HCT116 (cell line): ENCODE measurements at regions not wholly inside any gene's neighbourhood (a gene's known extent, or its start where the extent isn't known, plus 50 kb on each side); places are given as distances from the start of the nearest gene placed in this dataset.

Experiments used
- ATAC-seq: fragments of 200-7000 bp; cut with Tn5 transposase; 2 replicates; pipeline ENCODE4 v1.9.1; 2020; ENCODE audit warnings: mild to moderate bottlenecking, moderate library complexity
- BruUV-seq: library from RNA; stranded (reverse); fragments of 400-500 nt; replicated peaks from 2 replicates; lab custom pipeline; 2021; lab: Mats Ljungman, UMichigan
- CTCF ChIA-PET: fragments of 300-600 bp; sonication (Branson Sonifier 250); formaldehyde crosslinking; loops from one replicate; lab custom pipeline; 2021; ENCODE audit warnings: antibody characterized with exemption; lab: Charles Lee
- POLR2A ChIA-PET: fragments of 300-600, 350-600 bp; sonication (Branson Sonifier 250); formaldehyde crosslinking; loops from one replicate; lab custom pipeline; 2021; ENCODE audit warnings: antibody characterized with exemption; lab: Charles Lee
- RAD21 ChIA-PET, 2 experiments: fragments of 300-600 bp; sonication (Branson Sonifier 250); formaldehyde crosslinking; loops; one replicate each; lab custom pipeline; 2023; ENCODE audit warnings: low total read pairs in 2 of 2; ENCODE audit not compliant: uncharacterized antibody in 2 of 2, unreplicated experiment in 2 of 2, low non-redundant PET in 1 of 2; lab: Charles Lee
- DNase-seq: peaks from one replicate; pipeline ENCODE4 v3.0.0-alpha.2; 2010; ENCODE audit warnings: low read depth, low spot score
- H2AFZ ChIP-seq: fragments of 200-600 bp; shearing (Covaris generic), sonication (generic); 2 replicates; pipeline ENCODE4 v1.6.1; 2017; ENCODE audit warnings: low read depth, mixed run types, mixed read lengths, antibody characterized with exemption, low read length; ENCODE audit not compliant: poor library complexity, severe bottlenecking
- H3K27ac ChIP-seq: 2 replicates; pipeline ENCODE4 v1.5.1; 2012; ENCODE audit warnings: low read depth, low read length
- H3K27me3 ChIP-seq: fragments of 200-600 bp; sonication (generic); 2 replicates; pipeline ENCODE4 v1.6.1; 2016; ENCODE audit warnings: mixed run types, low read length, mixed read lengths; ENCODE audit not compliant: insufficient read depth
- H3K36me3 ChIP-seq, 2 experiments: fragments of 200-500 bp in 1 of 2; fragments of 200-600 bp in 1 of 2; sonication (Bioruptor generic) in 1 of 2; sonication (generic) in 1 of 2; 2 replicates each; pipeline versions ENCODE4 v1.5.1 to v1.6.1; 2014 to 2016; ENCODE audit warnings: low read length in 2 of 2, inconsistent platforms in 1 of 2, mixed read lengths in 1 of 2, mixed run types in 1 of 2; ENCODE audit not compliant: insufficient read depth in 2 of 2, control insufficient read depth in 1 of 2
- H3K4me1 ChIP-seq, 2 experiments: fragments of 200-600 bp in 1 of 2; sonication (generic) in 1 of 2; 2 replicates each; pipeline versions ENCODE4 v1.5.1 to v1.6.1; 2012 to 2017; ENCODE audit warnings: low read length in 2 of 2, inconsistent platforms in 1 of 2, mild to moderate bottlenecking in 1 of 2, mixed read lengths in 1 of 2, mixed run types in 1 of 2, moderate library complexity in 1 of 2; ENCODE audit not compliant: insufficient read depth in 2 of 2, control insufficient read depth in 1 of 2
- H3K4me2 ChIP-seq: fragments of 200-600 bp; sonication (generic); 2 replicates; pipeline ENCODE4 v1.6.1; 2017; ENCODE audit warnings: mixed run types, low read length, mixed read lengths
- H3K4me3 ChIP-seq, 2 experiments: fragments of 200-600 bp in 1 of 2; sonication (generic) in 1 of 2; replicated peaks in 1 of 2; 2 replicates each; pipeline ENCODE4 v1.5.1; 2011 to 2016; ENCODE audit warnings: low read length in 2 of 2, control low read depth in 1 of 2, low read depth in 1 of 2, mild to moderate bottlenecking in 1 of 2, mixed read lengths in 1 of 2, mixed run types in 1 of 2
- H3K79me2 ChIP-seq: fragments of 200-600 bp; sonication (generic); 2 replicates; pipeline ENCODE4 v1.6.1; 2017; ENCODE audit warnings: mild to moderate bottlenecking, mixed run types, low read length, moderate library complexity, mixed read lengths; ENCODE audit not compliant: insufficient read depth
- H3K9ac ChIP-seq: fragments of 200-600 bp; sonication (generic); 2 replicates; pipeline ENCODE4 v1.6.1; 2016; ENCODE audit warnings: low read length, mixed read lengths
- H3K9me2 ChIP-seq: fragments of 200-600 bp; sonication (generic), shearing (Covaris generic); 2 replicates; pipeline ENCODE4 v1.6.1; 2017; ENCODE audit warnings: mixed run types, mild to moderate bottlenecking, moderate library complexity; ENCODE audit not compliant: insufficient read depth
- H3K9me3 ChIP-seq, 2 experiments: fragments of 200-500 bp in 1 of 2; fragments of 200-600 bp in 1 of 2; sonication (Bioruptor generic) in 1 of 2; sonication (generic) in 1 of 2; 2 replicates each; pipeline ENCODE4 v1.6.1; 2014 to 2017; ENCODE audit warnings: low read length in 2 of 2, mixed read lengths in 2 of 2, inconsistent platforms in 1 of 2, low read depth in 1 of 2, mild to moderate bottlenecking in 1 of 2, mixed run types in 1 of 2, moderate library complexity in 1 of 2; ENCODE audit not compliant: control insufficient read depth in 1 of 2, insufficient read depth in 1 of 2
- H4K20me1 ChIP-seq: fragments of 200-600 bp; sonication (generic), shearing (Covaris generic); 2 replicates; pipeline ENCODE4 v1.6.1; 2017; ENCODE audit warnings: mixed run types, mild to moderate bottlenecking, moderate library complexity; ENCODE audit not compliant: insufficient read depth
- EGR1 ChIP-seq: IDR thresholded peaks from 2 replicates; pipeline ENCODE4 v1.6.1; 2012; ENCODE audit warnings: low read depth
- EZH2phosphoT487 ChIP-seq: fragments of 200-600 bp; IDR thresholded peaks from 2 replicates; pipeline ENCODE4 v1.6.1; 2018; ENCODE audit warnings: antibody characterized with exemption, borderline replicate concordance
- FOSL1 ChIP-seq: IDR thresholded peaks from 2 replicates; pipeline ENCODE4 v1.6.1; 2012; ENCODE audit warnings: low read depth
- JUND ChIP-seq: IDR thresholded peaks from 2 replicates; pipeline ENCODE4 v1.6.1; 2012
- POLR2A ChIP-seq: IDR thresholded peaks from 2 replicates; pipeline ENCODE4 v1.7.0; 2011; ENCODE audit warnings: borderline replicate concordance; ENCODE audit not compliant: insufficient read depth, insufficient read length; ENCODE audit errors: extremely low read depth
- RAD21 ChIP-seq: IDR thresholded peaks from 2 replicates; pipeline ENCODE4 v1.6.1; 2012; ENCODE audit warnings: low read depth, mild to moderate bottlenecking
- SRF ChIP-seq: IDR thresholded peaks from 2 replicates; pipeline ENCODE4 v1.6.1; 2012; ENCODE audit warnings: low read depth
- ZFX ChIP-seq: fragments of 450-650 bp; IDR thresholded peaks from 2 replicates; pipeline ENCODE4 v1.6.1; 2017
- ZNF274 ChIP-seq: fragments of 200-500 bp; sonication (Bioruptor generic); IDR thresholded peaks from 2 replicates; pipeline ENCODE4 v1.6.1; 2014; ENCODE audit warnings: mild to moderate bottlenecking, low read depth, low read length, inconsistent platforms
- intact Hi-C: fragments of 100-400 bp; cut with micrococcal nuclease; formaldehyde crosslinking; loops from 2 replicates; pipeline ENCODE4 v1.10.0; 2022
- TF ChIP-seq, protein P1 (sequence below), 3 experiments: fragments of 200-600 bp in 1 of 3; sonication (generic) in 1 of 3; IDR thresholded peaks in 2 of 3; conservative IDR thresholded peaks in 1 of 3; 2 replicates each; pipeline ENCODE4 v1.5.1; 2012 to 2017; ENCODE audit warnings: low read depth in 2 of 3, low read length in 2 of 3, antibody characterized with exemption in 1 of 3, borderline replicate concordance in 1 of 3, control low read depth in 1 of 3, mild to moderate bottlenecking in 1 of 3, mixed read lengths in 1 of 3, mixed run types in 1 of 3, moderate library complexity in 1 of 3; ENCODE audit not compliant: insufficient read depth in 1 of 3
- TF ChIP-seq, protein P2 (sequence below): IDR thresholded peaks from 2 replicates; pipeline ENCODE4 v1.6.1; 2012; ENCODE audit warnings: low read depth
- TF ChIP-seq, protein P3 (sequence below): IDR thresholded peaks from 2 replicates; pipeline ENCODE4 v1.6.1; 2012
- TF ChIP-seq, protein P4 (sequence below): IDR thresholded peaks from 2 replicates; pipeline ENCODE4 v1.6.1; 2011; ENCODE audit warnings: mild to moderate bottlenecking, low read length, moderate library complexity; ENCODE audit not compliant: insufficient replicate concordance; ENCODE audit errors: extremely low read depth
- TF ChIP-seq, protein P5 (sequence below): IDR thresholded peaks from 2 replicates; pipeline ENCODE4 v1.6.1; 2012

DNA sequence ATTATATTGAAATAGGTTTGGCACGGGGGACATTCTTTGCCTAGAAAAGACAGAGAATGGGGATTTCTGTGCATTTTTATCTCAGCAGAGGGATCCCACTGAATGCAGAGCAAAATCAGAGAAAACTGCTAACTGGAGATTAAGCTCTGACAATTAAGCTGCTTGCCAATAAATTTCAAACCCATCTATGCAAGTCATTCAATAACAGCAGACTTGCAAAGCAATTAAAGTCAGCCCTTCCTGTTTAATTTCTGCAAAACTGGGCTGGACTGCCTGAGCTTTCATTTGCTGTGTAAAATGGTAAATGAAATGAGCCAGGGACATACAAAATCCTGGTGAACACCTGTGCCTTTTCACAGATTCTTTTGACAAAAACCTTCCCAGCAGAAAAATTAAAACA is 1273.9 kb upstream of the CNTN5 start (continued):
- TF ChIP-seq, protein P1, sequence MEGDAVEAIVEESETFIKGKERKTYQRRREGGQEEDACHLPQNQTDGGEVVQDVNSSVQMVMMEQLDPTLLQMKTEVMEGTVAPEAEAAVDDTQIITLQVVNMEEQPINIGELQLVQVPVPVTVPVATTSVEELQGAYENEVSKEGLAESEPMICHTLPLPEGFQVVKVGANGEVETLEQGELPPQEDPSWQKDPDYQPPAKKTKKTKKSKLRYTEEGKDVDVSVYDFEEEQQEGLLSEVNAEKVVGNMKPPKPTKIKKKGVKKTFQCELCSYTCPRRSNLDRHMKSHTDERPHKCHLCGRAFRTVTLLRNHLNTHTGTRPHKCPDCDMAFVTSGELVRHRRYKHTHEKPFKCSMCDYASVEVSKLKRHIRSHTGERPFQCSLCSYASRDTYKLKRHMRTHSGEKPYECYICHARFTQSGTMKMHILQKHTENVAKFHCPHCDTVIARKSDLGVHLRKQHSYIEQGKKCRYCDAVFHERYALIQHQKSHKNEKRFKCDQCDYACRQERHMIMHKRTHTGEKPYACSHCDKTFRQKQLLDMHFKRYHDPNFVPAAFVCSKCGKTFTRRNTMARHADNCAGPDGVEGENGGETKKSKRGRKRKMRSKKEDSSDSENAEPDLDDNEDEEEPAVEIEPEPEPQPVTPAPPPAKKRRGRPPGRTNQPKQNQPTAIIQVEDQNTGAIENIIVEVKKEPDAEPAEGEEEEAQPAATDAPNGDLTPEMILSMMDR (IDR thresholded peaks at IDR 0.05 in 2 of 3, conservative IDR thresholded peaks at IDR 0.05 in 1 of 3; ENCODE audit: borderline replicate concordance in 1 of 3, insufficient read depth in 1 of 3, low read depth in 2 of 3, low read length in 2 of 3), result no peak
- TF ChIP-seq EGR1 (no peak), ZNF274 (no peak), POLR2A (no peak), SRF (no peak)
- TF ChIP-seq, protein P2, sequence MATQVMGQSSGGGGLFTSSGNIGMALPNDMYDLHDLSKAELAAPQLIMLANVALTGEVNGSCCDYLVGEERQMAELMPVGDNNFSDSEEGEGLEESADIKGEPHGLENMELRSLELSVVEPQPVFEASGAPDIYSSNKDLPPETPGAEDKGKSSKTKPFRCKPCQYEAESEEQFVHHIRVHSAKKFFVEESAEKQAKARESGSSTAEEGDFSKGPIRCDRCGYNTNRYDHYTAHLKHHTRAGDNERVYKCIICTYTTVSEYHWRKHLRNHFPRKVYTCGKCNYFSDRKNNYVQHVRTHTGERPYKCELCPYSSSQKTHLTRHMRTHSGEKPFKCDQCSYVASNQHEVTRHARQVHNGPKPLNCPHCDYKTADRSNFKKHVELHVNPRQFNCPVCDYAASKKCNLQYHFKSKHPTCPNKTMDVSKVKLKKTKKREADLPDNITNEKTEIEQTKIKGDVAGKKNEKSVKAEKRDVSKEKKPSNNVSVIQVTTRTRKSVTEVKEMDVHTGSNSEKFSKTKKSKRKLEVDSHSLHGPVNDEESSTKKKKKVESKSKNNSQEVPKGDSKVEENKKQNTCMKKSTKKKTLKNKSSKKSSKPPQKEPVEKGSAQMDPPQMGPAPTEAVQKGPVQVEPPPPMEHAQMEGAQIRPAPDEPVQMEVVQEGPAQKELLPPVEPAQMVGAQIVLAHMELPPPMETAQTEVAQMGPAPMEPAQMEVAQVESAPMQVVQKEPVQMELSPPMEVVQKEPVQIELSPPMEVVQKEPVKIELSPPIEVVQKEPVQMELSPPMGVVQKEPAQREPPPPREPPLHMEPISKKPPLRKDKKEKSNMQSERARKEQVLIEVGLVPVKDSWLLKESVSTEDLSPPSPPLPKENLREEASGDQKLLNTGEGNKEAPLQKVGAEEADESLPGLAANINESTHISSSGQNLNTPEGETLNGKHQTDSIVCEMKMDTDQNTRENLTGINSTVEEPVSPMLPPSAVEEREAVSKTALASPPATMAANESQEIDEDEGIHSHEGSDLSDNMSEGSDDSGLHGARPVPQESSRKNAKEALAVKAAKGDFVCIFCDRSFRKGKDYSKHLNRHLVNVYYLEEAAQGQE, result no peak

DNA sequence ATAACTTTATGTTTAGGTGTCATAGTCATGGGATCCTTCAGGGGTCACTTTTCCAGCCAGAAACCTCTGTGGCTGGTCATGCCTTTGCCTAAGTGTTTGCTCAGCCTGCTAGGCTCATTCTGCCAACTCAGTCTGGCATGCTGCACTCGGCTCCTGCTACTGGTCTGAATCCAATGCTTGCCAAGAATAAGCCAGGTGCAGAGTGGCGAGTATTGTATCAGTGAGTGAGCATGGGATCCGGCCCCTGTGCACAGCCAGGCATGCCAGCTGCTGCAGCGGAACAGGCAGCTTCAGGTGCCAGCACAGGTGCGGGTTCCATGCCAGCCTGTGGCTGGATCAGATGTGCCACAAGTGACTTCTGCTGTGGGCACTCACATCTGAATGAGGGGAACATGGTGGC is 1269.3 kb upstream of the CNTN5 start:
- no TSS peak for BruUV-seq
- Histone ChIP-seq H3K9ac (no peak overlapping the region), H4K20me1 (no peaks in the 10 kb centered on the region), H3K27ac (no peak overlapping the region), H3K27me3 (no peaks in the 10 kb centered on the region), H3K79me2 (no peaks in the 10 kb centered on the region), H2AFZ (no peak overlapping the region), H3K9me2 (no peaks in the 10 kb centered on the region), H3K4me3 (no peak overlapping the region), H3K4me2 (no peak overlapping the region), H3K4me1 (no peaks in the 10 kb centered on the region), H3K36me3 (no peaks in the 10 kb centered on the region), H3K9me3 (peaks cover 10 to 24% of the 10 kb centered on the region in 2 experiments; a peak in 2 of 4 replicates)
- intact Hi-C loops, result no loop called here
- ChIA-PET RAD21 (no interaction called here), CTCF (no interaction called here), POLR2A (no interaction called here)
- DNase-seq (no peak), ATAC-seq (no peak)
- TF ChIP-seq, protein P3, sequence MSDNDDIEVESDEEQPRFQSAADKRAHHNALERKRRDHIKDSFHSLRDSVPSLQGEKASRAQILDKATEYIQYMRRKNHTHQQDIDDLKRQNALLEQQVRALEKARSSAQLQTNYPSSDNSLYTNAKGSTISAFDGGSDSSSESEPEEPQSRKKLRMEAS, result no peak
- TF ChIP-seq RAD21 (no peak), JUND (no peak), FOSL1 (no peak), EZH2phosphoT487 (no peak), ZFX (no peak)
- TF ChIP-seq, protein P4, sequence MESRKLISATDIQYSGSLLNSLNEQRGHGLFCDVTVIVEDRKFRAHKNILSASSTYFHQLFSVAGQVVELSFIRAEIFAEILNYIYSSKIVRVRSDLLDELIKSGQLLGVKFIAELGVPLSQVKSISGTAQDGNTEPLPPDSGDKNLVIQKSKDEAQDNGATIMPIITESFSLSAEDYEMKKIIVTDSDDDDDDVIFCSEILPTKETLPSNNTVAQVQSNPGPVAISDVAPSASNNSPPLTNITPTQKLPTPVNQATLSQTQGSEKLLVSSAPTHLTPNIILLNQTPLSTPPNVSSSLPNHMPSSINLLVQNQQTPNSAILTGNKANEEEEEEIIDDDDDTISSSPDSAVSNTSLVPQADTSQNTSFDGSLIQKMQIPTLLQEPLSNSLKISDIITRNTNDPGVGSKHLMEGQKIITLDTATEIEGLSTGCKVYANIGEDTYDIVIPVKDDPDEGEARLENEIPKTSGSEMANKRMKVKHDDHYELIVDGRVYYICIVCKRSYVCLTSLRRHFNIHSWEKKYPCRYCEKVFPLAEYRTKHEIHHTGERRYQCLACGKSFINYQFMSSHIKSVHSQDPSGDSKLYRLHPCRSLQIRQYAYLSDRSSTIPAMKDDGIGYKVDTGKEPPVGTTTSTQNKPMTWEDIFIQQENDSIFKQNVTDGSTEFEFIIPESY, result no peak
- TF ChIP-seq, protein P2, result no peak
- TF ChIP-seq, protein P5, sequence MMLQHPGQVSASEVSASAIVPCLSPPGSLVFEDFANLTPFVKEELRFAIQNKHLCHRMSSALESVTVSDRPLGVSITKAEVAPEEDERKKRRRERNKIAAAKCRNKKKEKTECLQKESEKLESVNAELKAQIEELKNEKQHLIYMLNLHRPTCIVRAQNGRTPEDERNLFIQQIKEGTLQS, result no peak
